HG03064 (cell line): ENCODE measurements at regions not wholly inside any gene's neighbourhood (a gene's known extent, or its start where the extent isn't known, plus 50 kb on each side); places are given as distances from the start of the nearest gene placed in this dataset.
"Not testable (repeated sequence)": the region's sequence is repeated elsewhere in the genome, so short reads cannot be mapped to it uniquely, and the experiment has no call there.

Source experiments
- ATAC-seq: cut with Tn5 transposase; IDR thresholded peaks from one replicate; pipeline ENCODE4 v1.9.1; 2021; ENCODE audit warnings: low read depth; ENCODE audit not compliant: unreplicated experiment

DNA sequence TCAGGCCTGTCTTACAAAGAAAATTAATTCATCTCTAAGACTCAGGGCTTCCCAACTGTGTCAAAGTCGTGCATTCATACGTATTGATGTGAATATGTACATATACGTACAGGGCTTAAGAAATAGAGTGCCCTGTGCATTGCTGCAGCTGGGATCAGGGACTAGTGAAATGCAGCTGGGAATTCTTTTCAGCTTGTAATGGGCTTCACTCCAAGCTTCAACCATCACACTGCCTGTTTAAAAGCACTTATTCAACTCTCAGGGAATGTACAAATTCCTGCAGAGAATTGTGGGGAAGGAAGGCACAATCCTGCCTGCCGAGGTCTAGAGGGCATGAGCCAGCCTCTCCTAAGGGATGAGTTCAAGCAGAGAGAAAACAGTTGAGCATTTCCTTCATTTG, 59.6 kb upstream of the MAN2A1 start:
- no peak for ATAC-seq

DNA sequence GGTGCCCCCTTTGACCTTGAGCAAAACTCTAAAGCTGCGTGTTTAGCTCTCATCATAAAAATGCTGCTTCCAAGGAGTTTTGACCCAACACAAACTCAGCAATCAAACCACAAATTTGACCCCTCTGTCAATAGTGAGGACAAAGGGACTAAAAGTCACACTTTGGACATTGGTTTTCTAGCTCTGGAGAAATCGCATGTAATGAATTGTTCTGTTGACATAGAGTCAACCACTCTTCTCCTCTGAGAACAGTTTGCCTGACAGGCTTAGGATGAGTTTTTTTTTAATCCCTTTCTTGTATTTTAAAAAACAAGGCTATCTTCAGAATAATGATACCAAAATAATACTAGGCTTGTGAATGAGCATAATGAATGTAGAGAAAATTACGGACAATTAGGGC, 61.1 kb upstream of the MAN2A1 start:
- ATAC-seq = no peak

DNA sequence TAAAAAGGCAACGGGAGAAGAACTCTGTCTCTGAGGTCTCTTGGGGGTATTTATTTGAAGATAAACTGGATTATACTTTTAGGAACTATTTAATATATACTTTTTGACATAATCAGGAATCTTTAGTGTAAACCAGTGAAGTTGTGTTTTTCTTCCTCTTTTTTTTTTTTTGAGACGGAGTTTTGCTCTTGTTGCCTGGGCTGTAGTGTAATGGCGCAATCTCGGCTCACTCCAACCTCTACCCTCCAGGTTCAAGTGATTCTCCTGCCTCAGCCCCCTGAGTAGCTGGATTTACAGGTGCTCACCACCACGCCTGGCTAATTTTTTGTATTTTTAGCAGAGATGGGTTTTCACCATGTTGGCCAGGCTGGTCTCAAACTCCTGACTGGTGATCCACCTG, 68.5 kb upstream of the MAN2A1 start:
- not testable (repeated sequence) for ATAC-seq

- ATAC-seq = no peak
These were observed 69.1 kb upstream of the MAN2A1 start for GRCh38 chr5:109620651-109621050.

DNA sequence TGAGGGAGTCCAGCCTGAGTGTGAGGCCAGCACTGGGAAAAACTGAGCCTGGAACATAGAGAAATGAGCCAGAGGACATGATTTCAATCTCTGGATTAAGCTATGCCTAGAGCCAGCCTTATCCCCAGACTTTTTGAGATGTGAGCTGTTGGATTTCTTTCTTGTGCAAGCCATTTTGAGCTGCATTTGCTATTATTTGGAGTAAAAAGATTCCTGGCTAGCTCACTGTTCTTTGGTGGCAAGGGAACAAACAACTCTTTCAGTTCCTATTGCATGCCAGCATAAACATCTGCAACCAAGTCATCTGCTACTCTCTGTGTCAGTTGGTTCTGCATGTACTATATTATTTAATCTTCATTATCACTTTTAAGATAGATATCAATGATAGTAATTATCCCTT, 70.1 kb upstream of the MAN2A1 start:
- no peak for ATAC-seq

DNA sequence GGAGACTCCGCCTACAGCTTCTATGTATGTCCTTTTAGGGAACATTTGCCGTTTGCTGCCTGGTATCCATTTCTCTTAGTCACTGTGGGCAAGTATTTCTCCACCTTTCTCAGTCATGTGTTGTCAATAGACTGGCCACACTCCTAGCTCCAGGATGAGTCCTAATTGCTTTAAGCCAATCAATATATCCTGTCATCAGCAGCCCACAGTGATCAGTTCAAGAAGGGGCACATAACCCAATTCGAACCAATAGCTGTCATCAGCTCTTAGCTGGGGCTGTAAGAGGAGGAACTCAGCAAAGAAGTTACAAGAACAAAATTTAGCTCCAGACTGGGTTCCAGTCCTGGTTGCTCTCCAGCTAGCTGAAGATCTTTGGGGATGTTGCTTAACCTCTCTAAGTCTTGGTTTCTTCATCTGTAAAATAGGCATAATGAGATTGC, 70.7 kb upstream of the MAN2A1 start:
- no peak for ATAC-seq

GRCh38 chr5:109614981-109615380, 74.7 kb upstream of the MAN2A1 start:
- no peak for ATAC-seq

GRCh38 chr5:109614301-109614700, 75.4 kb upstream of the MAN2A1 start:
- no peak for ATAC-seq

DNA sequence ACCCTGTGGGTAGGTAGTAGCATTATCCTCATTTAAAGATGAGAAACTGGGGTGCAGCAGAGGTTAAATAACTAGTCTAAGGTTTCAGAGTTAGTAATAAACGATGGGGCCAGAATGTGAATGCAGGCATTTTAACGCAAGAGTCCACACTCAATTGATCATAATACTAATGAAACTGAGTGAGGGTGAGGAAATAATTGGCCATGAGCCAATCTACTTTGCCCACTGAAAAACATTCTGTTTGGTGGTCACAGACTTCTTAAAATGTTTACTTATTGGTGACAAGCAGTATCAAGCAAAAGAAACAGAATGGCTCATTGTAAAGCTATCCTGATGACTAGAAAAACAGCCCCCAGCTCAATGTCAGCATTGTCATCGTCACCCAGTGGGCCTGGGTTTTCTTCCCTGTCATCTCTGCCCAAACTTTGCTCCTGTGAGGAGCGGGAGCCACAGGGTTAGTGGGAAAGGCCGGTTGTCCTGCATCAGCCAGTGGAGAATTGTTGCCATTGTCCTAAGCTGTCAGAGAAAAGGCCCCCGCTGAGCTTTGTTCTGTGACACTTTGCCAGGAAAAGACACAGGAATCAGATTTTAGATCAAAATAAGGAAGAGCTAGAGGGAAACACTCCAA, 77.3 kb upstream of the MAN2A1 start:
- no peak for ATAC-seq

GRCh38 chr5:109611505-109611904, 78.2 kb upstream of the MAN2A1 start:
- no peak for ATAC-seq

DNA sequence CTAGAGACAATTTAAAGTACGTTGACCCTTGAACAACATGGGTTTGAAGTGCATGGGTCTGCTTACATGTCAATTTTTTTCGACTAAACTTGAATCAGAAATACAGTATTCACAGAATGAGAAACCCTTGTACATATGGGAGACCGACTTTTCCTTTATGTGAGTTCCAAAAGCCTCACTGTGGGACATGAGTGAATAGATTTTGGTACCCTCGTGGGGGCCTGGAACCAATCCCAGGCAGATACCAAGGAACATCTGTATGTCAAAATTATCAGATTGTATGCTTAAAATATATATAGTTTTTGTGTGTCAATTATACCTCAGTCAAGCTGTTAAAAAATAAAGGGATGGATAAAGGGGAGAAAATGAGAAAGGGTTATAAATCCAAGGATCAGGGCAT, 78.7 kb upstream of the MAN2A1 start:
- no peak for ATAC-seq

DNA sequence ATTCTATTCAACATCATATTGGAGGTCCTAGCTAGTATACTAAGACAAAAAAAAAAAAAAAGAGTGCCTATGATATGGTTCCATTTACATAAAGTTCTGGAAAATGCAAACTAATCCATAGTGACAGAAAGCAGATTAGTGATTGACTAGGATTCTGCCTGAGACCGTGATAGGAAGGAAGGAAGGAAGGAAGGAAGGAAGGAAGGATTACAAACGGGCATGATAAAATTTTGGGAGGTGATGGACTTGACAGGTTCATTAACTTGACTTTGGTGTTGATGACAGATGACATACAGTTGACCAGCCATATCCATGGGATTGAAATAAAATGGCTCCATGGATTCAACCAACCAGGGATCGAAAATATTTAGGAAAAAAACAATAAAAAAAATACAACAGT, 79.1 kb upstream of the MAN2A1 start:
- no peak for ATAC-seq

GRCh38 chr5:109605207-109605730, 84.5 kb upstream of the MAN2A1 start:
- no peak for ATAC-seq

DNA sequence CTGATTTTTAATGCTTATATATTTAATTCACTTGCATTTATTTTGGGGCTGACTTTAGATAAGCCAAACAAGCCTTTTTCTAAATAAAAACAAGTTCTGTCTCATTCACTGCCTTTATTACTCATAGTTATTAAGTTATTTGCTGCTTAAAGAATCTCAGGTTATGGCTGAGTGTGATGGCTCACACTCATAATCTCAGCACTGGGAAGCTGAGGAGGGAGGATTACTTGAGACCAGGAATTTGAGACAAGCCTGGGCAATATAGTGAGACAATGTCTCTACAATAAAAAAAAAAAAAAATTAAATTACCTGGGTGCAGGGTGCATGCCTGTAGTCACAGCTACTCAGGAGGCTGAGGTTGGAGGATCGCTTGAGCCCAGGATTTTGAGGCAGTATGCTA, 85.0 kb upstream of the MAN2A1 start:
- ATAC-seq = no peak

DNA sequence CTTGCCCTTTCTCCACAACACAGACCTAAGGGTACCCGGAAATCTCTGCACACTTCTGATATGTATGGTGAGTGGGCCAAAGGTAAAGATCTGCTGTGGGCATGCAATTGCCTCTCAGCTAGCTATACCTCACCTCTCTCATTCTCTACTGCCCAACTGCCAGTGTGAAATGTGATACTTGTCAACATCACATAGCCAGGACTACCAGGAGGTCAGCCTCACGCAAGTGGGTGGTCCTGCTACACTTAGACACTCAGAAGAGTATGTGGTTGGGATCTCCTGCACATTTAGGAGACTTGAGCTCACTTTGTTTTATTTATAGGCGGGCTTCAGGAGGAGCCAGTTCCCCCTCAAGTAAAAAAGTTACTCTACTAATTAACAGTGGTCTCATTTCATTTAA, 88.0 kb upstream of the MAN2A1 start:
- ATAC-seq = no peak

GRCh38 chr5:109597893-109598292, 91.8 kb upstream of the MAN2A1 start:
- ATAC-seq = no peak

- ATAC-seq = no peak
These were observed 95.5 kb upstream of the MAN2A1 start for GRCh38 chr5:109594217-109594616.

DNA sequence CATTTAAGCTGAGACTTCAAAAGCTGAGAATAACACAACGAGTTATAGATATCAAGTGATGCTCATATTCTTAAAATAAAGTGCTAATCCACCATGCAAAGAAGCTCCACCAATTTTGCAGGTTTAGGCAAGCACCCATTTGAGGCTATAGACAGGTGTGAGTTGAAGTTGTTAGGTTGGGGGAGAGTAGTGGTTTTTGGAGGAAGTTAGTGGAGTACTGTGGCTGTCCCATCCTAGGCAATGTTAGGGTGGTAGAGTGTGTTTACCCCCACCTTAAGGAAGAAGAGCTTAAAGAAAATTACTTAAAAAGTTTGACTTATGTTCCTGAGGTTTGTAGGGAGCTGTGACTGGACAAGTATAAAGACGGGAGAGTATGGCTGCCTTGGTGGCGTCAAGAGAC, 98.9 kb upstream of the MAN2A1 start:
- no peak for ATAC-seq

DNA sequence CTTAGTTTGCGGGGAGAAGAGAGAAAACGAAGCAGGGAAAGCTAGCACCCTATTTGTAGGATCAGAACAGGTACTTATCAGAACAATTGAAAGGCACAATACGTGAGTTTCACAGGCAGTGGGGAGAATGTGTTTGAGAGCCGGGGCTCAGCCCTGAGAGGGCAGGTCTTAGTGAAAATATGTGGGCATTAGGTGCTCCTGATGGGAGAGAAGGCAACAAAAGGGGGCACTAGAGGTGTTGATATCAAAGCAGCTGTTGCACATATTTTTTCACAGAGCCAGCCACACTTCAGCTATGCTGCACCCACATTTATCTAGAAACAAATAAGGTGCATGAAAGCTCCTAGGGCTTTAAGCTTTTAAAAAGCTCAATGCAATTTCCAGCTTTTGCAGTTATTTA, 99.7 kb upstream of the MAN2A1 start:
- no peak for ATAC-seq

- no peak for ATAC-seq
These were observed 100.5 kb upstream of the MAN2A1 start for GRCh38 chr5:109589239-109589638.

GRCh38 chr5:109588281-109589035, 101.3 kb upstream of the MAN2A1 start:
- ATAC-seq = no peak

GRCh38 chr5:109584986-109585599, 104.6 kb upstream of the MAN2A1 start:
- no peak for ATAC-seq
